ENCODE measurements at regions not wholly inside any gene's neighbourhood (a gene's known extent, or its start where the extent isn't known, plus 50 kb on each side); places are given as distances from the start of the nearest gene placed in this dataset.

DNA sequence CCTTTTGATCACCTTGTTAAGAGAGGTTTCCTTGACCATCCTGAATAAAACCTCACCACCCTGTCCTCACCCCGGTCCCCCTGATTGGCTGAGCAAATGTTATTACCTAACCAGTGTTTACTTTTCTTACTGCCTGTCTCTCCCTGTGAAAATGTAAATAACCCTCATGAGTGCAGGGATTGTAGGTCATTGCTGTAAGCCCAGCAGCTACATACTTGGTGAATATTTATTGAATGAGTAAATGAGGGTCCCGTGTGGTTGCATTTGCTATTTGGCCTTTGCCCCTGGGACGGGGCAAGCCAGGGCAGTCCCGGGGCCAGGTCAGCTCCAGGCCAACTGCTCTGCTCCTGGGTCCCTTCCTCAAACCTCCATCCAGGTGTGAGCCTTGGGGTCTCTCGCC is 55.5 kb upstream of the CLCN4 start:
- H3K36me3 ChIP-seq (ENCODE audit: control insufficient read depth in 4 of 4, insufficient read depth in 4 of 4, low read length in 4 of 4), result peaks cover 3 to 16% (median 6%) of the 10 kb centered on the region in 4 donors
- peaks cover 0 to 6% (median 0%) of the 10 kb centered on the region in 5 donors for H3K4me1 ChIP-seq (ENCODE audit: control insufficient read depth in 5 of 5, insufficient read depth in 5 of 5, low read length in 5 of 5)
- H3K4me3 ChIP-seq, result no peak overlapping the region
- no peak overlapping the region for H3K27ac ChIP-seq (ENCODE audit: low read depth in 1 of 2, low read length in 1 of 2)
- H3K9me3 ChIP-seq (ENCODE audit: control insufficient read depth in 4 of 4, insufficient read depth in 3 of 4, low read length in 3 of 4), result peaks cover 0 to 8% (median 0%) of the 10 kb centered on the region in 4 donors
- peaks cover 0 to 3% (median 2%) of the 10 kb centered on the region in 3 donors for H3K27me3 ChIP-seq (ENCODE audit: control insufficient read depth in 3 of 3, insufficient read depth in 3 of 3, low read length in 2 of 3)
- WGBS, 2 donors, result 74 to 89% methylated on average over 5 of the region's 5 CpGs
- DNase-seq (no peak), ATAC-seq (ENCODE audit: insufficient read depth, low FRiP score) (no peak)
- no peak overlapping the region for H3K9ac ChIP-seq (ENCODE audit: insufficient read depth in 1 of 2, low read length in 2 of 2)
- no peak for TF ChIP-seq CTCF (IDR thresholded peaks at IDR 0.05; ENCODE audit: control extremely low read depth, extremely low read depth)

- ATAC-seq (ENCODE audit: insufficient read depth, low FRiP score), result no peak
- H3K4me3 ChIP-seq, result no peak overlapping the region
- peaks cover 3 to 16% (median 6%) of the 10 kb centered on the region in 4 donors for H3K36me3 ChIP-seq (ENCODE audit: control insufficient read depth in 4 of 4, insufficient read depth in 4 of 4, low read length in 4 of 4)
- 83 to 93% methylated on average over 14 of the region's 14 CpGs for WGBS, 2 donors
- peaks cover 0 to 3% (median 0%) of the 10 kb centered on the region in 3 donors for H3K27me3 ChIP-seq (ENCODE audit: control insufficient read depth in 3 of 3, insufficient read depth in 3 of 3, low read length in 2 of 3)
- peaks cover 0 to 8% (median 0%) of the 10 kb centered on the region in 4 donors for H3K9me3 ChIP-seq (ENCODE audit: control insufficient read depth in 4 of 4, insufficient read depth in 3 of 4, low read length in 3 of 4)
- peaks cover 0 to 6% (median 0%) of the 10 kb centered on the region in 5 donors for H3K4me1 ChIP-seq (ENCODE audit: control insufficient read depth in 5 of 5, insufficient read depth in 5 of 5, low read length in 5 of 5)
- no peak for TF ChIP-seq CTCF (IDR thresholded peaks at IDR 0.05; ENCODE audit: control extremely low read depth, extremely low read depth)
- DNase-seq, result no peak
- no peak overlapping the region for H3K9ac ChIP-seq (ENCODE audit: insufficient read depth in 1 of 2, low read length in 2 of 2)
- H3K27ac ChIP-seq (ENCODE audit: low read depth in 1 of 2, low read length in 1 of 2), result no peak overlapping the region
Measured at GRCh38 chrX:10102046-10102704, 54.6 kb upstream of the CLCN4 start.

DNA sequence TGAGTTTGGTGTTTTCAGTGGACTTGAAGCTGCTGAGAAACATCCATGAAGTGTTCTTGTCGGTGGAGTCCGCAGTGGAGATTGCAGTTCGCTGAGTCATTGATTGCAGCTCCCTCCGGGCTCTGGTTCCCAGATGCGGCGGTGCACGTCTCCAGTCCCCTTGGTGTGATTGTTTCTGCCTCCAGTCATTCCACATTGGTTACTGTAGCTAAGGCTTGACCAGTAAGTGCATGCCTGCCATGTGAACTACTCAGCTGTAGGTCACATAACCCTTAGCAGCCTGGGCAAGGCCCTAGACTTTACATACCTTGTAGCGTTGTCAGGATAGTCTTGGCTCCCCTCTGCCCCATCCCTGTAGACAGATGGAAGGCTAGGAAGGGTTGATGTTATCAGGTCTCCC is 53.8 kb upstream of the CLCN4 start:
- H3K27ac ChIP-seq (ENCODE audit: low read depth in 1 of 2, low read length in 1 of 2), result no peak overlapping the region

More for the DNA sequence above, 53.8 kb upstream of the CLCN4 start:
- H3K4me1 ChIP-seq (ENCODE audit: control insufficient read depth in 5 of 5, insufficient read depth in 5 of 5, low read length in 5 of 5), result peaks cover 0 to 10% (median 0%) of the 10 kb centered on the region in 5 donors
- H3K4me3 ChIP-seq, result no peak overlapping the region
- ATAC-seq (ENCODE audit: insufficient read depth, low FRiP score) (no peak), DNase-seq (no peak)
- H3K27me3 ChIP-seq (ENCODE audit: control insufficient read depth in 3 of 3, insufficient read depth in 3 of 3, low read length in 2 of 3), result peaks cover 0 to 3% (median 2%) of the 10 kb centered on the region in 3 donors
- no peak for TF ChIP-seq CTCF (IDR thresholded peaks at IDR 0.05; ENCODE audit: control extremely low read depth, extremely low read depth)
- WGBS, 2 donors, result 66 to 88% methylated on average over 8 of the region's 8 CpGs
- H3K9me3 ChIP-seq (ENCODE audit: control insufficient read depth in 4 of 4, insufficient read depth in 3 of 4, low read length in 3 of 4), result peaks cover 0 to 8% (median 0%) of the 10 kb centered on the region in 4 donors
- peaks cover 3 to 16% (median 6%) of the 10 kb centered on the region in 4 donors for H3K36me3 ChIP-seq (ENCODE audit: control insufficient read depth in 4 of 4, insufficient read depth in 4 of 4, low read length in 4 of 4)
- no peak overlapping the region for H3K9ac ChIP-seq (ENCODE audit: insufficient read depth in 1 of 2, low read length in 2 of 2)

All from lung (tissue), 11 donors.